Activated CD8-positive, alpha-beta memory T cell treated with anti-CD3 and anti-CD28 coated beads for 48 hours (primary cell): ENCODE measurements at regions not wholly inside any gene's neighbourhood (a gene's known extent, or its start where the extent isn't known, plus 50 kb on each side); places are given as distances from the start of the nearest gene placed in this dataset.

Source experiments
- DNase-seq, 3 experiments: peaks; one replicate each; pipeline ENCODE4 v3.0.0-alpha.2; 2020; ENCODE audit warnings: low read depth in 2 of 3, low spot score in 2 of 3

DNA sequence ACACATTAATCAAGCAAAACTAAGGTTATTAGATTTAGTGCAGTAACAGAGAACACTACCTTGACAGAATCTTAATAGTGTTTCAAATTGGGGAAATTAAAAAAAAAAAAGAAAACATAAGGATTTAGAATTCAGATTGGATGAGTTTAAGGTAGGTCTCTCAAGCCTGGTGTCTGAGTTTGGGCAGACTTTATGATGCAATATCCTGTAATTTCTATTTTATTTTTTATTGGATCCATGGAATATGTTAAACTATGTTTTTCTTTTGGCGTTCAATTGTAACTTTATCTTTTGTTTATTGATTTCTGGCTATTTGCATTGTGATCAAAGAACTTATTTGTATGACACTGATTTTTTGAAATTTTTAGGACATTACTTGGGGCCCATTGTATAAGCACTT lies 394.1 kb upstream of the NETO1 start:
- DNase-seq, result no peak

DNA sequence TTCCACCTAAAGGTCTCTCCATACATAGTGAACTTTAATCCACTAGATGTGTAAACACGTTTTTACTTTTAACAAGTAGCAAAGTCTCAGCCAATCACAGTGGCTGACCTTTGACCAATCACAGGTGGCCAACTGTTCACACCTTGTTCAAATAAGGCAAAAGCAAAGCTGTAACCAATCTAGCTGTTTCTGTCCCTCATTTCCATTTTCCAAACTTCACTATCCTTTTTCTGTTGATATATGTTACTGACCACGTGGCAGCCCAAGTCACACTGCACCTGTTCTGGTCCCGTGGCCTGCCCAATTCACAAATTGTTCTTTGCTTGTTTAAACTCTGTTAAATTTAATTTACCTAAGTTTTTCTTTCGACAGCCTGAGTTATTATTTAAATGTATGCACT lies 393.5 kb upstream of the NETO1 start:
- no peak for DNase-seq

DNA sequence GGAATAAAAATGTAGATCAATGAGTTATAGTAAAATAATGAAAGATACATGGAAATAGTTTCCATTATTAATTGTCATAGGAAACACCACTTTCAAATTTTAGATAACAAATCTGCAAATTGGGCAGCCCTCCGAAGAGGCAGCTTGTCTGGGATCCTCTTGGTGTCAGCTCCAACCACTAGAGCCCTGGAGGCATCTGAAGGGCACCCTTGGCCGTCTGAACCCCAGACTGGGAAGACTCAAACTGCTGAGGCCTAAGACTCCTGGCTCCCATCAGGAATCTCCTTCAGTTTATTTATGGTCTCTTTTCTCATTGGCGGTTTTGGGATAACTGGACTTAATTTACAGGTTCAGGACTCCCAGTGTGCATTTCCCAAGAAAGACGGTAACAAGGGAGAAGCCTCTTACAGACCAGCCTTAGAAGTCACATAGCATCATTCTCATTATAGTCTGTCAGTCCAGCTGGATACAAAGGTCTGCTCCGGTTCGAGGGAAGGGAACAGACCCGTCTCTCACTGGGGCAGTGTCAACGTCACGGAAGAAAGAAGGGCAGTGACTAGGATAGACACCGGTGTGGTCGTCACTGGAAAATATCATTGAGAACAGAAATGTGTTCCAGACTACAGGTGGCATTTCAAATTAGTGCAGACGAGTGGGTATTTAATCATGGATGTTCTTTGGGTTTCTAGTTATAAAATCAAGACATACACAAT lies 390.7 kb upstream of the NETO1 start:
- no peak for DNase-seq

DNA sequence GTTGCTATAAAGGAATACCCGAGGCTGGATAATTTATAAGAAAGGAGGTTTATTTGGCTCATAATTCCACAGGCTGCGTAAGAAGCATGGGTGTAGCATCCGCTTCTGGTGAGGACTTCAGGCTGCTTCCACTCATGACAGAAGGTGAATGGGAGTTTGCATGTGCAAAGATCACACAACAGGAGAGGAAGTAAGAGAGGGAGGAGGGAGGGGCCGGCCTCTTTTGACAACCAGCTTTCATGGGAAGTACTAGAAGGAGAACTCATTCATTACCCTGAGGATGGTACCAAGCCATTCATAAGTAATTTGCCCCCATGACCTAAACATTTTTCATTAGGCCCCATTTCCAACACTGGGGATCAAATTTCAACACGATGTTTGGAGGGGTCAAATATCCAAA lies 386.8 kb upstream of the NETO1 start:
- DNase-seq, result no peak

DNA sequence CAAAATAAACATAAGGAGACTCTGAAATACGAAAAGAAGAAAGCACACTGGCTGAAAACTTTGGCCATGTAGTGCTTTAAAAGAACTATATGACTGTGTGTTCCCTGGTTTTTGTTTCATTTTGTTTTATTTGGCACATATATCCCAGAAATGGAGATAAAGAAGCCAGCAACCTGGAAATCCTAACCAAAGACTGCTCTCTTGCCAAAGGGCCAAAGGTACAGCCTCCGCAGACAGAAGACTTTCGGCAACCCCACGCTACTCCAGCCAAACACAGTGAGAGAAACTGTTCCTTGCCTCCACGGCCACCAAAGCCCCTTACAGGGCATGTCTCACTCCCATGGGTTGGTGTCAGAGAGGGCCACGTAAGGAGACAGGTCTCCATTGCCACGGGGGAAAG lies 381.2 kb upstream of the NETO1 start:
- DNase-seq, result no peak

DNA sequence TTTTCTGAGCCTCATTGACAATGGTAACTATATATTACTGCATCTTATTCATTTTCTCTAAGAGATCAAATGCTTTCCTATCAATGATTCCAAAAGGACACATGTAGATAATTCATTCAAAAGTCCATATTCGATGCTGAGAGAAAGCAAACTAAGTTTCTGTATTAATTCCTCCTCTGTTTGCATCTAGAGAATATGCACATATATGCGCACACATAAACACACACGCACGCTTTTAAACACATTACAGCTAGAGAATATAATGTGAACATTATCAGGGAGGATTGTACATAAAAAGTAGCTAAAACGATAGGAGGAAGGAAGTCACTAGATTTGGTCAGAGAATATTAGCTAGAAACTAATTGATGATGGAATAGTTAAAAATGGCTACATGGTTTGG lies 379.0 kb upstream of the NETO1 start:
- DNase-seq, result no peak

DNA sequence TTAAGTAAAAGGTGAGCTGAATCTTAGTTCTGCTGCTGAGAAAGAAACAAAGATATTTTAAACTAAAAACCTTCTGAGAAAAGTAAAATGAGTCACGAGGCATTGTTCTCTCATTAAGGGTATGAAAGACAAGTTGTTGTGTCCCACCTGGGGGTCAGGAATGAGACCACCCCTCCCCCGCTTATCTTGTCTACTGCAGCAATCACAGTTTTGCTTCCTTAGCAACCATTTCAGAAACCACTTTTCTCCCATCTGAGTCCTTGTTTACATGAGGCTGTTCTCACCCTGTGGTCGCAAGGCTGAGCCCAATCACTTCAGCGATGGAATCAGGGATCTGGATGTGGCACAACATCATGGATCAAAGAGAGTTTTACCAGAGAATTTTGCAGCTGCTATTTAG lies 377.6 kb upstream of the NETO1 start:
- no peak for DNase-seq

DNA sequence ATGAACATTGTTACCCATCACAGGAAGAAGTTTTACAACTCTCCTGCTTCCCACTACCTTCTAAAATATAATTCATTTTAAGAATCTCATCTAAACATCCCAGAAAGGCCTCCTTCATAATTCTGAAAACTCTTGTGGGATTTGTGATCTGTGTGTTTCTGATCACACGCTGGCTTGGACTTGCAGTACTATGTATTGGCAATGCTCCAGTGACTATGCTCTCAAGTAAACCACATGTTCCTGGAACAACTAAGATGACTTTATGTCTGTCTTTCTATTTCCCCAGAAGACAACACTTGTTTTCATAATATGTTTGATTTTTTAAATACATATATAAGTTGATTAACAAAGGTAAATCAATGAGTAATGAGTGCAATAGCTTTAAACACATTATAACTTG lies 376.6 kb upstream of the NETO1 start:
- no peak for DNase-seq

DNA sequence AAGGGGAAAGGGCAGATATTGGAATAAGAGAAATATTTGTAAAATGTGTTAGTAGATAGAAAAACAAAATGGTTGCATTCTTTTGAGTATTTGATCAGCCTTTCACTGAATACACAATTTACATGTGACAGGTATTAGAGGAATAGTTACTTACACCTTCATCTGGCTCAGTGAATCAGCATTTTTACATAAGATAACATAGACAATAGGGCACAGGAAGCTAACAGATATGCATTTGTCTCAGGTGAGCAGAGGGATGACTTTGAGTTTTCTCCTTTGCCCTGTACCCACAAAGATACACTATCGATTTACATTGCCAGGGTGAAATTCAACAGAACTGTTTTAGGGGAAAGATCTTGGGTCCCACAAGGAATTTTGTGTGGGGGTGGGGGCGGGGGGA lies 373.1 kb upstream of the NETO1 start:
- DNase-seq, result no peak

DNA sequence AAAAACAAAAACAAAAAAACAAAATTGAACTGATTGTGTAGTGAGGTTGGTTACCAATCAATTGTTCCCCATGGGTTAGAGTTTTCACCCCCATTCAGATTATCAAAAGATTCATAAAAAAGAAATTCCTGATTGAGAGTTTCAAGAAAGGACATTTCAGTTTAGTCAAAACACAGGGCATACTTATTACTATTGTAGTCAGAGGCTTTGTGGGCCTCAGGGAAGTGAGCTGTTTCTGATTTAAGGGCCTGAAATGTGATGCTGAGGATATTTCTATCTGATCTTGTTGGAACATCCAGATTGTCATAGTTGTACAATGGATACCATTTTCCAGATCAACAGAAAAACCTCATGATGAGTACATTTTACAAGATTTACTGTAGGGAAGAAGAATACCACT lies 368.1 kb upstream of the NETO1 start:
- DNase-seq, result no peak

DNA sequence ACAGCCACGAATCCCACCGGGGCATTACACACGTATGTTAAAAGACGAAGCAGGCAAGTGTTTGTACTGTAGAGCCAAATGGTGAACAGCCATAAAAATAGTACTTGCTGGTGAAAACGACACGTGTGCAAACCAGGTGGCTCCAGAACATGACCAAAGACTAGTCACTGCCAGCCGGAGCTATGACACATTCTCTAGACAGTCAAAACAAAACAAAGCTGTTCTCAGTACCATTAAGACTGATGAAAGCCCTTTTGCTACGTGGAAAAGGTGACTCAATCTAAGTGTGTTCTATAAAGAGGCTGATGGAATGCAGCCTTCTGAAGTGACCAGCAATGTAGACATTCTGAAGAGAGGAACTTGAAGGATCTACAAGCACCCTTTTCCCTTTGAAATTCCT lies 367.7 kb upstream of the NETO1 start:
- DNase-seq, result no peak

DNA sequence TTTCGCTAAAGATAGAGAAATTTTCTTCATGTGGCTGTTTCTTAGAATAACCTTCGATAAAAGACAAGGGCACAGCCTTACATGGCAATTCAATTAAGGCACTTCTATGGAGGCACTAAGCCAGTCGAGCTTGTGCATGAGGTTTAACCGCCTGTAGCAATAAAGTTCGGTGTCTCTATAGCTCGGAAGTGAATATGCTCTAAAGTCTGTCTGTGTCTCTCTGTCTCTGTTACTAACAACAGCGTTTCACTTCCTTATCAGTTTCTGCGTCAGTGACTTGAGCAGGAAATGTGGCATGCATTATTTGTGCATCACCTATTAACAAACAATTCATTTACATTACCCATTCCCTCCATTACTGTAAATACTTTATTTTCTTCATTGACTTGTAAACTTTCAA lies 365.1 kb upstream of the NETO1 start:
- DNase-seq, result no peak

DNA sequence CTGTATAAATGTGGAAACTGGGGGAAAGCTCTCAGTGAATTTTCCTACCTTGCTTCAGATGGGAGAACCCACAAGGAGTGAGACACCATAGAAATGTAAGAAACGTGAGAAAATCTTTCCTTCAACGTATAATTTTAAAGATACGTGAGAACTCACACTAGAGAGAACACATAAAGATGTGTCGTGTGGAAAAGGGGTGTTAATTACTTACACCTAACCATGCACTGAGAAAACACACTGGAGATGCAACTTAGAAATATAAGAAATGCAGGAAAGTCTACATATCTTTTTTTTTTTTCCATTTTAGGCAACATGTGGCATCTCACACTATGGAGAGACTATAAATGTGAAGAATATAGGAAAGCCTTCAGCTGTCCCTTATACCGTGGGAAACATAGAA lies 352.9 kb upstream of the NETO1 start:
- DNase-seq, result no peak

DNA sequence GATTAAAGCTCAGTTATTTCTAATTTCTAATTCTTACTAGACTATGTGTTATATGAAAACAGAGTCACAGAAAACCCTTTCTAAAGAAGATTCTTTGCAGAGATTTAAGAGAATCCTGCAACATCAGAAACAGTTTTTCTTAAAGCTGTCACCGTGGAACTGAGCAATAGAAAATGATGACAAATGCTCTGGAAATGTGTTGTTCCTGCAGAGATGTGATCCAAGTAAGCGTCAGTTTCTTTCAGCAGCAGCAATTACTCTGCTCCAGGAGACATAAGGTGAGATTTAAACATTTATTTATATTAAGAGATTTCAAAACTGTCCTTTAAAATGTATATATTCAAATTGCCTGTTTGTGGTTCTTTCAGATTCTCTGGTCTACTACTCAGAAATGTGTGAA lies 350.5 kb upstream of the NETO1 start:
- no peak for DNase-seq

DNA sequence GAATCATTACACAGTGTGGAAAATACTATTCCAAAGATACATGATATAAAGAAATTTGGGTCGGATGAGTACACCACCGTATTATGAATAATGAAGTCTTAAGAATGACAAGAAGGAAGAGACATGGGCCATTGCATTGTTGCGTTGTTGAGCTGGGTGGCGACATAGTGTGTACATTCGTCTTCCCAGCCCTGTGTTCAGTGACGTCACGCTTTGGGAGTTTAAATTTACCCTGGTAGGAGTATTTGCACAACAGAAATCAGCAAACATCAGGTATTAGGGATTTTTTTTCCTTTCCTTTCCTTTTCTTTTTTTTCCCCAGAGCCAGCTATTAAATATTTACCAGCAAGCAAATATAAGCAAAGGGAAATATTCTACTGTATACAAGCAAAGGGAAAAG lies 347.2 kb upstream of the NETO1 start:
- no peak for DNase-seq

DNA sequence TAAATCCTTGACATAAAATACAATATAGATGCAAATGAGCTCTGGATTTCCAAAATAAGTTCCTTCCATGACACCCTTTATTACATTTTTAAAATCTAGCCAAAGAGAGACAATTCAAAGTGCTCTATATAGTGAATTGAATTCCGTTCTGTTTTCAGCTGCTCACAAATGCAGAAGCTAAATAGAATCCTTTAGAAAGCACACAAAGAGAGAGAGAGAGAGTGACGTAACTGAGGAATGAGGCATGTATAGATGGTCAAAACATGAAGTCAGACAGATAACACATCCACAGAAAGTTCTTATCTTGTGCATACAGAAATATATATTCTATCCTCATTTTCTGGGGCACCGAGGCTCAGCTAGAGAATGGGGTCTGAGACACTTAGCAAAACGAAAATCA lies 344.7 kb upstream of the NETO1 start:
- no peak for DNase-seq

DNA sequence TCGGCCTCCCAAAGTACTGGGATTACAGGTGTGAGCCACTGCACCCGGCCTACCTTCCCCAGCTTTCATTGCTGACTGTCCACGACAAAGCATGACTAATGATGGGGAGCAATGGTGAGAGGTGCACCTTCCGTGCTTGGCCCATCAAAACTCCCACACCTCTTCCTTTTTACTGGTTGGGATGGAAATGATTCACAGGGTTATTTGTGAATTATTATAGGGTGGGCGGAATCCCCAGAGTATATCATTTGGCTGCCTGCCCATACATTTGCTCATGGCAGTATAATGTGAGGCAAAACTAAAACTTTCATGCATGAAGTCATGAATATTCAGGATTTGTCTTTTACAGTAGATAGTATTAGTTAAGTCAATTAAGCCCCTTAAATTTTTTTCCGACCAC lies 334.2 kb upstream of the NETO1 start:
- no peak for DNase-seq

DNA sequence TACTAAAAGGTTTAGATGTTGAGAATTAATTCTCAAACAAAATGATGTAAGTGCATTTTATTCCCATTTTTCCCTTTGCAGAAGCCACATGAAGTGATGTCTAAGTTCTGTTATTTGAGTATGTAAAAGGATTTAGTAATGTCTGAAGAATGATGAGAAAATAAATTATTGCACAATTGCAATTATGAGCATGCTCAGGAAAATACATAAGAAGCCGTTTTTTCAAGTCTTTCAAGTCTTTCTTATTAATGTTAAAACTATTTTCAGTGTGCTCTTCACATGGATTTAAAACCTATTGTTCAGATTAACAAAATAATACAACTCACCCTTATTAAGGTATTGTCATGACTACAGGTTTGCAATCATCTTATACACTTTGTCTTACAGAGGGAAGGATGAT lies 331.4 kb upstream of the NETO1 start:
- no peak for DNase-seq

DNA sequence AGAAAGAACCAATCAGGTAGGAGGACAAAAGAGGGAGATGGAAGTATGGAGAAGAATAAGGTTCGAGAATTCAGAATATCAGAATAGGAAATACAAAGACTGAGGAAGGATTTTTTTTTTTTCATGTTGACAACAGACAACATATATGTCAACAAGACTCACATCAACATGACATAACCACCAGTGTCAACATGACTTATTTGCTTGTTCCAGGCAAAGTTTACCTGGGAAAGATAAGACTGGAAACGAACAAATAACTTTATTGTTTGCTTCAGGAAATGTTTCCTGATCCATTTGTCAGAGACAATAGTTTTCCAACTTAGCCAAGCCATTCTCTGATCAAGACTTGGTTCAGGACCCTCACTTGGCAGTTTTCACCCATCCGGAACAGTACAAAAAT lies 321.9 kb upstream of the NETO1 start:
- DNase-seq, result no peak

DNA sequence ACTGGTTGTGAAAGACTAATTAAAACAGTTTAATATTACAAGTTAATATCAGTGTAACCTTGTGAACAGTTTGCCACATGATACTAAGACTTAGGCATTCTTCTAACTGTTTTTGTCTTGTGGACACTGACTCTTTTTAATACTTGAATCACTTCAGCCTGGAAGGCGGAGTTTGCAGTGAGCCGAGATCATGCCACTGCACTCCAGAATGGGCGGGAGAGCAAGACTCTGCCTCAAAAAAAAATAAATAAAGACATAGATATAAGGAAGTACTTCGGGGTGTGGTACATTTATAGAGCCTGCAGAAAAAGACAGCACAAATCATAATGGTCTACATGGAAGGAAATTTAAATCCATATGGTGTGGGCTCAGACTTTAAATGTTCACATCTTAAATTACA lies 300.4 kb upstream of the NETO1 start:
- DNase-seq, result no peak

DNA sequence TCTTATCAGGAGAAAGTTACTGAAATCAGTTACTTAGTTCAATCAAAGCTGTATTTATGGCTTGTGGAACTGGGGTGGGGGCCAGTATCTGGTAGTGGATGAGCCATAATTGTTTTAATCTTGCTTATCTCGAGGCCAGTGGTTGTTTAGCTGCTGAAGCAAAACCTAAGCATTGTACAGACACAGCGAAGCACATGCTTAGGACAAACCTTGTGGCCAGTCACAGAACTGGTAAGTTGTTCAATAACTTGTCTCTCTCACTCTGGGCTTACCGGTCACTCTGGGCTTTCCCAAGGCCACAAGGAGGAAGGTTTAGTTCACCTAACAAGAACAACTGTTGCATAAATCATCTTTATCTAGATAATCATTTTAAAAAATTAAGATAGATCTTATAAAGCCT lies 296.6 kb upstream of the NETO1 start:
- DNase-seq, result no peak

DNA sequence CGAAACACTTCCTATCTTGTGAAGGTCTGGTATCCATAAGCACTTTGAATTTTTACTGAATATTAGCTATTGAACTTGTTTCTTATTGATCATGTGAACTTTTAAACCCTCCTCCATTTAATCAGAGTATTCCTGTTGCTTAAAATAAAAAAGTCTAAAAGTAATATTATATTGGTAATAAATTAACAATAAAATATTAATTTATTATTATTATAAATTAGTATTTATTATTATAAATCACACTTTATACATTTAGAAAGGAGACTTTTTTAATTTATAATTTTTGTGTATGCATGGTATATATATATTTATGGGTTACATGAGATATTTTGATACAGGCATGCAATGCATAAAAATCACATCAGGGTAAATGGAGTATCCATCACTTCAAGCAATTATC lies 295.4 kb upstream of the NETO1 start:
- DNase-seq, result no peak

DNA sequence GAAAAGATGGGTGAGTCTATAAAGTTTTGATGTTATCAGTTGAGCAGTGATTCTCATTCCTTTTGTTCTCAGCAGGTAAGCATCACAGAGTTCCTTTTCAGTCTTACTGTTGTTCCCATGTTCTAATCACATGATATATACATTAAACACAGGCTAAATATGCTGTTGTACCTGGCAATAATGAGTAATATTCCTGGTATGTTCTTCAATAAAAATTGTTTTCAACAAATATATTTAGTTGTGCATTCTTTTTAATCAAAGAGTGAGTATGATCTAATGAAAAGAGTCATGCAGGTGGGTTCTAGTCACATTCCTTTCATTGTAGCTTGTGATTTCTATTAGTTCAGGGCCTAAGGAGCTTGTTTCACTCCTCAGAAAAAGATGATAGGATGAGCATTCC lies 288.3 kb upstream of the NETO1 start:
- DNase-seq, result no peak

DNA sequence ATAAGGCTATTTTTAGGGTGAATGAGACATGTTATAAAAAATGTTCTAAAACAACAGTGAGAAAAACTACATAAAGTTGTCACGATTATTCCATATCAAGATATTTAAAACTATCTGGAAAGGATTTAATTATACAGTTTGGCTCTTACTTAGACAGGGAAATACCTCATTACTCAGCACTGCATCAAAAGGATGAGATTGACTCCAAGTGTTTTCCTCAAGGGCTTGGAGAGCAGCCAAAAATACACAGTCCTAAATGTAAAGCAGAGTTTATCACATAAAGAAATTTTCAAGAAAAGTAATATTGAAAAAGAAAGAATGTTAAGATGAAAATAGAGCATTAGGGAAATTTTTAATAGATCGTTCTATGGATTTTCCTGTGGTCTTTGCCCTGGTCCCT lies 285.5 kb upstream of the NETO1 start:
- no peak for DNase-seq
